ENCODE measurements at regions not wholly inside any gene's neighbourhood (a gene's known extent, or its start where the extent isn't known, plus 50 kb on each side); places are given as distances from the start of the nearest gene placed in this dataset.

GRCh38 chr18:64592246-64592645 is 443.4 kb upstream of the LINC00305 start:
- no peaks in the 10 kb centered on the region for H3K36me3 ChIP-seq (replicated peaks in 1 of 2)
- DNase-seq: no peak
- WGBS, 4 donors: 83 to 88% (median 84%) methylated on average over 1 of the region's 1 CpG
- no peaks in the 10 kb centered on the region for H3K27me3 ChIP-seq
- H3K4me3 ChIP-seq: no peak overlapping the region
- no peaks in the 10 kb centered on the region for H3K9me3 ChIP-seq (replicated peaks in 1 of 3)
- H3K4me1 ChIP-seq (replicated peaks in 1 of 2): no peaks in the 10 kb centered on the region
- TF ChIP-seq CTCF (IDR thresholded peaks at IDR 0.05): no peak
- TF ChIP-seq POLR2A (IDR thresholded peaks at IDR 0.05): no peak
- no peak overlapping the region for H3K27ac ChIP-seq
- intact Hi-C loops (cut with DNase I): no loop called here

DNA sequence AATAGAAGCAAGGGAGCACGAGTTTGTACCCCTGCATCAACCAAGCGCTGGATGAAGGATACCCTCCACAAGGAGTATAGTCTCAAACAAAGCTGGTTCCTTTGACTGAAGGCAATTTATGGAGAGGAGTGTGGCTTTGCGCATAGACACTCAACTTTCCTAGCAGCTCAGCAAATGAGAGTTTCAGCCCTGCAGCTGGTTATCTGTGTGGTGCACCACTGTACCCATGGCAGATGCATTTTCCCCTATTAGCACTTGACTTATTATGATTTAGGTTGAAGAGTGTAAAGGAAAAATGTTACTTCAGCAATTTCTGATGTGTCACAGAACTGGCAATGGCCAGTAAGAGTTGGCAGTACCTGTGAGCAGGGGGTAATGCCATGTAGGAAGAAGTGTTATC is 440.1 kb upstream of the LINC00305 start:
- H3K4me1 ChIP-seq (replicated peaks in 1 of 2): no peaks in the 10 kb centered on the region
- H3K9me3 ChIP-seq (replicated peaks in 1 of 3): no peaks in the 10 kb centered on the region
- no peak overlapping the region for H3K4me3 ChIP-seq
- no peak for TF ChIP-seq CTCF (IDR thresholded peaks at IDR 0.05)
- no peak for TF ChIP-seq POLR2A (IDR thresholded peaks at IDR 0.05)
- no peaks in the 10 kb centered on the region for H3K27me3 ChIP-seq
- no peak for DNase-seq
- 51 to 65% (median 61%) methylated on average over 3 of the region's 3 CpGs for WGBS, 4 donors
- H3K36me3 ChIP-seq (replicated peaks in 1 of 2): no peaks in the 10 kb centered on the region
- no peak overlapping the region for H3K27ac ChIP-seq
- intact Hi-C loops (cut with DNase I): no loop called here

DNA sequence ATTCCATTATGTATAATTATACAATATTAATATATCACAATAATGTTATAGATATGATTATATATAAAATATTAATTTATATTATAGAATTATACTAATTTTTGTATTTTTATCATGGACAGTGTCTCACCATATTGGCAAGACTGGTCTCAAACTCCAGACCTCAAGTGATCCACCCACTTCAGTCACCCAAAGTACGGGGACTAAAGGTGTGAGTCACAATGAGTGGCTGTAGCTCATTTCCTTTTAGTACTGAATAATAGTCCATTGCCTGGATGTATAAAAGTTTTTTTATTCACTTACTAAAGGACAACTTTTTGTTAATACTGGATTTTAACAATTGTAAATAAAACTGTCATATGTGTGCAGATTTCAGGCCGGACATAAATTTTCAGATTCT is 417.6 kb upstream of the LINC00305 start:
- no peaks in the 10 kb centered on the region for H3K36me3 ChIP-seq (replicated peaks in 1 of 2)
- H3K27me3 ChIP-seq: no peaks in the 10 kb centered on the region
- WGBS, 4 donors: 79 to 93% (median 88%) methylated on average over 2 of the region's 2 CpGs
- H3K9me3 ChIP-seq (replicated peaks in 1 of 3): no peaks in the 10 kb centered on the region
- H3K4me1 ChIP-seq (replicated peaks in 1 of 2): no peaks in the 10 kb centered on the region
- intact Hi-C loops (cut with DNase I): no loop called here
- DNase-seq: no peak
- no peak for TF ChIP-seq POLR2A (IDR thresholded peaks at IDR 0.05)
- no peak for TF ChIP-seq CTCF (IDR thresholded peaks at IDR 0.05)
- H3K4me3 ChIP-seq: no peak overlapping the region
- H3K27ac ChIP-seq: no peak overlapping the region

GRCh38 chr18:64562651-64563050 is 413.8 kb upstream of the LINC00305 start:
- Histone ChIP-seq H3K27ac (no peak overlapping the region), H3K27me3 (no peaks in the 10 kb centered on the region), H3K4me1 (replicated peaks in 1 of 2) (no peaks in the 10 kb centered on the region), H3K4me3 (no peak overlapping the region), H3K36me3 (replicated peaks in 1 of 2) (no peaks in the 10 kb centered on the region), H3K9me3 (replicated peaks in 1 of 3) (no peaks in the 10 kb centered on the region)
- intact Hi-C loops (cut with DNase I): no loop called here
- DNase-seq: no peak
- TF ChIP-seq CTCF (IDR thresholded peaks at IDR 0.05) (no peak), POLR2A (IDR thresholded peaks at IDR 0.05) (no peak)

All from adrenal gland (tissue), 9 donors.